ENCODE measurements at regions not wholly inside any gene's neighbourhood (a gene's known extent, or its start where the extent isn't known, plus 50 kb on each side); places are given as distances from the start of the nearest gene placed in this dataset.

DNA sequence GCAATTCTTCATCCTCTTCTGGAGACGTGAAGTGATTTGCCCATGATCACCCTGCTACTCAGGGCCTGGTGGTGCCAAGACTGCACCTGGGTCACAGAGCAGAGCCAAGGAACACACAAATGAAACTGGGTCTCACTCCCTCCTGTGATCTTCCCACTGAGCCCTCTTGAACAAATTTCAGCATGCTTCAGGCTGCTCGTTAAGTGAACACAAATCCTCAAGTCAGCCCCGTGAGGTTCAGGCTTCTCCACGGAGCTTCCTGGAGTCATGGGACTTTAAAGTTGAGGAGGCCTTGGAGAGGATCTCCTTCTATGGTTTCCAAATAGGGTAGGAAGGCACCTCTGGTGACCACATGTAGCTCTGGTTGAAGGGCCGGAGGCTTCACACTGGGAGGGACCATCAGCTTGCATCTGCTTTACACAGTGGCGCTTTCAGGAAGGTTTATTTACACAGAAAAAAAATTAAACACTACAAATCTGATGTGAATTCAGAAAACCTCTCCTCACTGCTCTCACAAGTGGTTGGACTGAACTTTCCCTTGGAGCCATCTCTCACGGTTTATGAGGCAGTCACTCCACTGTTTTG lies 255.4 kb downstream of the LOXHD1 start:
- TF ChIP-seq SP1 (IDR thresholded peaks at IDR 0.05) (no peak), FOXM1 (IDR thresholded peaks at IDR 0.05; ENCODE audit: borderline replicate concordance) (no peak), HDGF (IDR thresholded peaks at IDR 0.05; ENCODE audit: borderline replicate concordance) (no peak), L3MBTL2 (conservative IDR thresholded peaks at IDR 0.05) (no peak), BHLHE40 (IDR thresholded peaks at IDR 0.05; ENCODE audit: borderline replicate concordance) (no peak), ZNF384 (IDR thresholded peaks at IDR 0.05) (no peak)
- ChIA-PET POLR2A (no interaction called here), CTCF (interaction anchor here (0.7 kb wide), 1 partner anchor 73 kb away, joined by 6 read pairs; no protein-coding TSS in a partner anchor)
- no peak for DNase-seq (ENCODE audit: extremely low spot score)

DNA sequence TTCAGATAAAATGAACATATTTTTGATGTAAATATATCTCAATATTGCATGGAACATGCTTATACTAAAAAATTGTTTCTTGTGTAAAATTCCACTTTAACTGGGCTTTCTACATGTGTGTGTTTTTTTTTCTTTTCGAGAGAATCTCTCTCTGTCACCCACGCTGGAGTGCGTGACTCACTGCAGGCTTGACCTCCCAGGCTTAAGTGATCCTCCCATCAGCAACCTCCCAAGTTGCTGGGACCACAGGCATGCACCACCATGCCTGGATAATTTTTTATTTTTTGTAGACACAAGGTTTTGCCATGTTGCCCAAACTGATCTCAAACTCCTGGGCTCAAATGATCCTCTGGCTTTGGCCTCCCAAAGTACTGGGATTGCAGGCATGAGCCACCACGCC lies 254.6 kb downstream of the LOXHD1 start:
- no peak for DNase-seq (ENCODE audit: extremely low spot score)
- TF ChIP-seq, protein P1, sequence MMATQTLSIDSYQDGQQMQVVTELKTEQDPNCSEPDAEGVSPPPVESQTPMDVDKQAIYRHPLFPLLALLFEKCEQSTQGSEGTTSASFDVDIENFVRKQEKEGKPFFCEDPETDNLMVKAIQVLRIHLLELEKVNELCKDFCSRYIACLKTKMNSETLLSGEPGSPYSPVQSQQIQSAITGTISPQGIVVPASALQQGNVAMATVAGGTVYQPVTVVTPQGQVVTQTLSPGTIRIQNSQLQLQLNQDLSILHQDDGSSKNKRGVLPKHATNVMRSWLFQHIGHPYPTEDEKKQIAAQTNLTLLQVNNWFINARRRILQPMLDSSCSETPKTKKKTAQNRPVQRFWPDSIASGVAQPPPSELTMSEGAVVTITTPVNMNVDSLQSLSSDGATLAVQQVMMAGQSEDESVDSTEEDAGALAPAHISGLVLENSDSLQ (IDR thresholded peaks at IDR 0.05) = no peak
- TF ChIP-seq FOXM1 (IDR thresholded peaks at IDR 0.05; ENCODE audit: borderline replicate concordance) = no peak
- no peak for TF ChIP-seq LEF1 (IDR thresholded peaks at IDR 0.05; ENCODE audit: borderline replicate concordance)
- no peak for TF ChIP-seq ARNT (IDR thresholded peaks at IDR 0.05)
- no peak for TF ChIP-seq BHLHE40 (IDR thresholded peaks at IDR 0.05; ENCODE audit: borderline replicate concordance)
- no peak for TF ChIP-seq SP1 (IDR thresholded peaks at IDR 0.05)
- no peak for TF ChIP-seq SUZ12 (IDR thresholded peaks at IDR 0.05)
- no peak for TF ChIP-seq ZNF384 (IDR thresholded peaks at IDR 0.05)
- TF ChIP-seq ELF4 (IDR thresholded peaks at IDR 0.05) = no peak
- no peak for TF ChIP-seq NFRKB (IDR thresholded peaks at IDR 0.05)
- no peak for TF ChIP-seq CTBP1 (IDR thresholded peaks at IDR 0.05; ENCODE audit: borderline replicate concordance)
- TF ChIP-seq FOXA1 (IDR thresholded peaks at IDR 0.05) = no peak
- TF ChIP-seq FOXK2 (IDR thresholded peaks at IDR 0.05) = no peak
- no peak for TF ChIP-seq L3MBTL2 (conservative IDR thresholded peaks at IDR 0.05)
- TF ChIP-seq TARDBP (IDR thresholded peaks at IDR 0.05) = no peak
- no peak for TF ChIP-seq HDGF (IDR thresholded peaks at IDR 0.05; ENCODE audit: borderline replicate concordance)
- CTCF ChIA-PET = interaction anchor here (0.7 to 1.5 kb wide), 2 partner anchors 9 to 74 kb away, joined by 6 to 7 read pairs; no protein-coding TSS in a partner anchor
- POLR2A ChIA-PET = no interaction called here

DNA sequence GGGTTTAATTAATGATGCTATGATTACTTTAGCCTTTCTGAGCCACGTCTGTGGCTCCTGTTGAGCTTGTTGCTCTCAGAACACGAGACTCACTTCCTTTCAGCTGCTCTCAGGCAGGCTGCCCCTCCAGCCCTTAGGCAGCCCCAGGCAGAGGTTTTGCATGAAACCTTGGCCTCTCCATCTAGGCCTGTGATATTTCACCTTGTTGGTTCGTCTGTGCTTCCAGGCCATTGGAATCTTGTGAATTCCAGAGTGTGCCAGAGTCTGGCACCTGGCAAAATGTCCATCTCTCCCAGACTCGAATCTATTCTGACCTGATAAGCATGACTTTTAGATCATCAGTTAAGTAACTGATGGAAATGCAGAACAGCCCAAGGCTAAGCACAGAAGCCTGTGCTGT lies 254.1 kb downstream of the LOXHD1 start:
- TF ChIP-seq, protein P1 (IDR thresholded peaks at IDR 0.05) = no peak
- TF ChIP-seq LEF1 (IDR thresholded peaks at IDR 0.05; ENCODE audit: borderline replicate concordance) (no peak), TARDBP (IDR thresholded peaks at IDR 0.05) (no peak), ELF4 (IDR thresholded peaks at IDR 0.05) (no peak), FOXK2 (IDR thresholded peaks at IDR 0.05) (no peak), FOXA1 (IDR thresholded peaks at IDR 0.05) (no peak), SUZ12 (IDR thresholded peaks at IDR 0.05) (no peak)
- ChIA-PET CTCF (interaction anchor here (1.5 kb wide), 1 partner anchor 10 kb away, joined by 7 read pairs; no protein-coding TSS in a partner anchor), POLR2A (no interaction called here)
- no peak for DNase-seq (ENCODE audit: extremely low spot score)

DNA sequence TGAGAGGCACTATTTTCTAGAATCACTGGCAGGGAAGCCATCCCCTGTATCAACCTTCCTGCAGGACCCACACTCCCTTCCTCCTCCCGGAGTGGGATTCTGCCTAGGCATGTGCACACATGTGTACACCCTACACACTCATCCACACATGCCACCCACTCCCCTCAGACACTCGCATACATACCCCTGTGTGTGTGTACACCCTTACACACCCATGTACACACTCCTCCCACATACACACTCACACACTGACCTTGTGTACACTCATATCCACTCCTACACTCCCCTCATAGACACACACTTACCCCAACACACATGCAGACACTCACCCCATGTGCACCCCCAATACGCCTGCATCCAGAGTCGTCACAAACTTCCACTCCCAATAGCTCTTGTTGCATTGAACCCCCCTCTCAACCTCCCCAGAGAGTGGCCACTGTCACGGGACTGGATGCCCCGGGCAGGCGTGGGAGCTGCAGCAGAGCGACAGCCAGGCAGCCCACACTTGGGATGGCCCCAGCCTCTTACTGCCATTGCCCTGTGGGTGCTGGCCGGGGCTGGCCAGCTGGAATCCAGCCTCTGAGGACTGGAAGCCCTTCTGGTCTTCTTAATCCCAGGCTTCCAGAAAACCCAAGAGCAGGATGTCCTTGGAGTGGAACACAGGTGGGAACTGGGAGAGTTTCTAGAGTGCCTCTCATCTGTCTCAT lies 251.0 kb downstream of the LOXHD1 start:
- TF ChIP-seq TARDBP (IDR thresholded peaks at IDR 0.05) (no peak), CTBP1 (IDR thresholded peaks at IDR 0.05; ENCODE audit: borderline replicate concordance) (no peak), SUZ12 (IDR thresholded peaks at IDR 0.05) (no peak), LEF1 (IDR thresholded peaks at IDR 0.05; ENCODE audit: borderline replicate concordance) (no peak), L3MBTL2 (conservative IDR thresholded peaks at IDR 0.05) (no peak), NFRKB (IDR thresholded peaks at IDR 0.05) (no peak)
- no peak for DNase-seq (ENCODE audit: extremely low spot score)
- ChIA-PET CTCF (no interaction called here), POLR2A (no interaction called here)

DNA sequence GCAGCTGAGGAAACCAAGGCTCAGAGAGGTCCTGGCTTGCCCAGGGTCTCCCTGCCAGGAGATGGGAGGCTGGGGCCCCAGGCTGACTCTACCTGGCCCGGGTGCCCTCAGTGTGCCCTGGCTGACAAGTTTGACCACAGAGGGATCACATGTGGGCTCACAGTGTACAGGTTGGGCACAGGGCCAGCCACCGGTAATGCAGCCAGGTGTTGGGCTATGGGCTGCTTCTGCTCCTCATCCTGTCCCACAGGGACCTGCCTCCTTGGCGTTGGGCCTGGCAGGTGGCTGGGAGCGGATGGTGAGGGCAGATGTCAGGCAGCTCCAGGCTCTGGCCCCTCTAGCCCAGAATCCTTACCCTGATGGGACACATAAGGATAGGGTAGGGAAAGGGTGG lies 250.5 kb downstream of the LOXHD1 start:
- DNase-seq (ENCODE audit: extremely low spot score) = no peak
- ChIA-PET CTCF (no interaction called here), POLR2A (no interaction called here)
- TF ChIP-seq ELF4 (IDR thresholded peaks at IDR 0.05) (no peak), HDGF (IDR thresholded peaks at IDR 0.05; ENCODE audit: borderline replicate concordance) (no peak), SUZ12 (IDR thresholded peaks at IDR 0.05) (no peak), ZNF384 (IDR thresholded peaks at IDR 0.05) (no peak), LEF1 (IDR thresholded peaks at IDR 0.05; ENCODE audit: borderline replicate concordance) (no peak), SP1 (IDR thresholded peaks at IDR 0.05) (no peak), FOXA1 (IDR thresholded peaks at IDR 0.05) (no peak), ARNT (IDR thresholded peaks at IDR 0.05) (no peak), TARDBP (IDR thresholded peaks at IDR 0.05) (no peak), FOXM1 (IDR thresholded peaks at IDR 0.05; ENCODE audit: borderline replicate concordance) (no peak), NFRKB (IDR thresholded peaks at IDR 0.05) (no peak), BHLHE40 (IDR thresholded peaks at IDR 0.05; ENCODE audit: borderline replicate concordance) (no peak), L3MBTL2 (conservative IDR thresholded peaks at IDR 0.05) (no peak)
- TF ChIP-seq, protein P1 (IDR thresholded peaks at IDR 0.05) = no peak

DNA sequence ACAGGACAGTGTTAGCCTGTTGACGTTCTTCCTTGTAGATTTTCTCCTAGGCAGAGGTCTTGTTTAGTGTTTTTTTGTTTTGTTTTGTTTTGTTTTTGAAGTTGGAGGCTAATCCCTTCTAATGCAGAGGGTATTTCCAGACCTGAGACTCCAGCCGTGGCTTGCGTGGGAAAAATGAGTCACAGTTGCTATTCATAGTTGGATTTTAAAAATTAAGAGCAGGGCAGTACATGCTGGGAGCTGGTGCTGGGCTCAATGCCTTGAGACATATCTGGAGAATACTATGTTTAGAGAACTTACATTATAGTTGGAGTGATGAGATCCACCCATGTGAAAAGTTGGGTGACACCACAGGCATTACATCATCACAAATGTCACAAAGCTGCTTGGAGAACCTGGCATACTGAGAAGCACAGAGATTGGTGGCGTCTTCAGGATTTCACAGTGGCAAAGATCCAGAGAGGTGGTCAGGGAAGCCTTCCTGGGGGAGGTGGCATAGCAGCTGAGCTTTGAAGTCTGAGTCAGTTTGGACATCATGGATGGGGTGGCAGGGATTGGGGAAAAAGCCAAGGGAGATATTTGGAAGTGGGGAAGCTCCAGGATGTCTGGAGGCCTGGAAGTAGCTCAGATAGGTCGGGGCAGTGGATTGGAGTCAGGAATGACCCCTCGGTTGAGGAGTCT lies 249.4 kb downstream of the LOXHD1 start:
- ChIA-PET CTCF (no interaction called here), POLR2A (no interaction called here)
- no peak for DNase-seq (ENCODE audit: extremely low spot score)
- no peak for TF ChIP-seq ELF4 (IDR thresholded peaks at IDR 0.05)
- no peak for TF ChIP-seq FOXK2 (IDR thresholded peaks at IDR 0.05)
- TF ChIP-seq NFRKB (IDR thresholded peaks at IDR 0.05) = no peak
- no peak for TF ChIP-seq CTBP1 (IDR thresholded peaks at IDR 0.05; ENCODE audit: borderline replicate concordance)
- TF ChIP-seq TARDBP (IDR thresholded peaks at IDR 0.05) = no peak
- TF ChIP-seq ARNT (IDR thresholded peaks at IDR 0.05) = no peak
- TF ChIP-seq, protein P1 (IDR thresholded peaks at IDR 0.05) = no peak
- TF ChIP-seq FOXM1 (IDR thresholded peaks at IDR 0.05; ENCODE audit: borderline replicate concordance) = no peak
- no peak for TF ChIP-seq L3MBTL2 (conservative IDR thresholded peaks at IDR 0.05)
- no peak for TF ChIP-seq ZNF384 (IDR thresholded peaks at IDR 0.05)
- no peak for TF ChIP-seq SP1 (IDR thresholded peaks at IDR 0.05)
- TF ChIP-seq LEF1 (IDR thresholded peaks at IDR 0.05; ENCODE audit: borderline replicate concordance) = no peak
- TF ChIP-seq BHLHE40 (IDR thresholded peaks at IDR 0.05; ENCODE audit: borderline replicate concordance) = no peak
- TF ChIP-seq FOXA1 (IDR thresholded peaks at IDR 0.05) = no peak
- TF ChIP-seq SUZ12 (IDR thresholded peaks at IDR 0.05) = no peak
- TF ChIP-seq HDGF (IDR thresholded peaks at IDR 0.05; ENCODE audit: borderline replicate concordance) = no peak
